HepG2 (cell line): ENCODE measurements at regions not wholly inside any gene's neighbourhood (a gene's known extent, or its start where the extent isn't known, plus 50 kb on each side); places are given as distances from the start of the nearest gene placed in this dataset.

Experiments used
- ATAC-seq: fragments of 200-7000 bp; cut with Tn5 transposase; 3 replicates; pipeline ENCODE4 v1.9.1; 2020; ENCODE audit warnings: mild to moderate bottlenecking, moderate library complexity
- BruUV-seq: library from RNA; stranded (reverse); fragments of 400-500 nt; replicated peaks from 2 replicates; lab custom pipeline; 2021; lab: Mats Ljungman, UMichigan
- CTCF ChIA-PET: fragments of 300-600 bp; formaldehyde crosslinking; extraction: SDS; loops from one replicate; lab custom pipeline; 2021; ENCODE audit warnings: low total read pairs, inconsistent platforms, low intra/inter-chr PET ratio; lab: Yijun Ruan, JAX
- POLR2A ChIA-PET: fragments of 350-600 bp; sonication (Branson Sonifier 250); formaldehyde crosslinking; loops from one replicate; lab custom pipeline; 2020; ENCODE audit warnings: antibody characterized with exemption, inconsistent platforms; lab: Yijun Ruan, JAX
- DNase-seq: peaks from one replicate; pipeline ENCODE4 v3.0.0-alpha.2; 2015; ENCODE audit warnings: low spot score
- FAIRE-seq: peaks from 3 replicates; lab custom pipeline; 2011; peaks lifted over from hg19 to GRCh38; lab: Jason Lieb, UNC
- H2AFZ ChIP-seq: one replicate; pipeline ENCODE4 v1.6.1; 2011; ENCODE audit warnings: low read length, inconsistent platforms
- H3K27ac ChIP-seq: fragments of 300-600 bp; 3 replicates; pipeline ENCODE4 v1.8.0; 2011; ENCODE audit warnings: mixed run types, mild to moderate bottlenecking, mixed read lengths, low read length, inconsistent platforms; ENCODE audit not compliant: insufficient read depth; ENCODE audit errors: extremely low read length
- H3K27me3 ChIP-seq, 2 experiments: fragments of 200-600 bp in 1 of 2; 2 replicates in 1 of 2; 3 replicates in 1 of 2; pipeline versions ENCODE4 v1.6.0 to v1.8.0; 2011; ENCODE audit warnings: low read length in 2 of 2, mild to moderate bottlenecking in 2 of 2, moderate library complexity in 2 of 2, inconsistent platforms in 1 of 2; ENCODE audit not compliant: insufficient read depth in 2 of 2, control insufficient read depth in 1 of 2
- H3K36me3 ChIP-seq, 2 experiments: fragments of 200-600 bp in 1 of 2; replicated peaks in 1 of 2; 2 replicates in 1 of 2; 3 replicates in 1 of 2; pipeline versions ENCODE4 v1.5.1 to v1.8.0; 2011; ENCODE audit warnings: low read length in 2 of 2, inconsistent platforms in 1 of 2; ENCODE audit not compliant: insufficient read depth in 2 of 2, control insufficient read depth in 1 of 2
- H3K4me1 ChIP-seq: 2 replicates; pipeline ENCODE4 v1.5.1; 2012; ENCODE audit warnings: low read length, inconsistent platforms; ENCODE audit not compliant: insufficient read depth
- H3K4me2 ChIP-seq: 2 replicates; pipeline ENCODE4 v1.6.0; 2011; ENCODE audit warnings: low read depth, low read length, inconsistent platforms
- H3K4me3 ChIP-seq, 3 experiments: fragments of 200-600 bp in 1 of 3; sonication (generic), shearing (Covaris generic) in 1 of 3; replicated peaks in 1 of 3; 2 replicates each; pipeline ENCODE4 v1.5.1; 2011 to 2016; ENCODE audit warnings: low read length in 3 of 3, inconsistent platforms in 2 of 3, low read depth in 2 of 3, mild to moderate bottlenecking in 2 of 3, control low read depth in 1 of 3, mixed read lengths in 1 of 3; ENCODE audit not compliant: insufficient read depth in 1 of 3
- H3K79me2 ChIP-seq: one replicate; pipeline ENCODE4 v1.6.1; 2011; ENCODE audit warnings: low read length, inconsistent platforms; ENCODE audit not compliant: insufficient read depth
- H3K9ac ChIP-seq: 2 replicates; pipeline ENCODE4 v1.6.0; 2011; ENCODE audit warnings: mild to moderate bottlenecking, low read depth, low read length, inconsistent platforms; ENCODE audit not compliant: insufficient read depth
- H3K9me3 ChIP-seq: 2 replicates; pipeline ENCODE4 v1.5.1; 2012; ENCODE audit warnings: mild to moderate bottlenecking, low read length
- H4K20me1 ChIP-seq: 2 replicates; pipeline ENCODE4 v1.6.0; 2011; ENCODE audit warnings: inconsistent platforms, mild to moderate bottlenecking, low read length, moderate library complexity; ENCODE audit not compliant: insufficient read depth
- GTF2F1 ChIP-seq: fragments of 150-350 bp; IDR thresholded peaks from 2 replicates; pipeline ENCODE4 v1.6.1; 2014; ENCODE audit warnings: low read length
- NBN ChIP-seq: fragments of 450-650 bp; conservative IDR thresholded peaks from 2 replicates; pipeline ENCODE4 v1.6.1; 2017
- PLRG1 ChIP-seq: fragments of 450-650 bp; conservative IDR thresholded peaks from 2 replicates; pipeline ENCODE4 v1.6.1; 2016
- POGK ChIP-seq: sonication (generic); formaldehyde crosslinking; conservative IDR thresholded peaks from 2 replicates; pipeline ENCODE4 v1.8.0; 2022; ENCODE audit warnings: mild to moderate bottlenecking, moderate library complexity, missing genetic modification reagents
- PRMT3 ChIP-seq: sonication (generic); formaldehyde crosslinking; IDR thresholded peaks from 2 replicates; pipeline ENCODE4 v1.8.1; 2022; ENCODE audit warnings: low read depth, mild to moderate bottlenecking, moderate library complexity, missing genetic modification reagents, borderline replicate concordance
- RAD21 ChIP-seq: fragments of 450-650 bp; formaldehyde crosslinking; IDR thresholded peaks from 2 replicates; pipeline ENCODE4 v1.5.0; 2020; ENCODE audit warnings: mild to moderate bottlenecking
- TBL1XR1 ChIP-seq: fragments of 150-350 bp; IDR thresholded peaks from 2 replicates; pipeline ENCODE4 v1.6.1; 2014; ENCODE audit warnings: borderline replicate concordance, low read length; ENCODE audit not compliant: partially characterized antibody
- ZNF251 ChIP-seq: sonication (generic); formaldehyde crosslinking; IDR thresholded peaks from 2 replicates; pipeline ENCODE4 v1.9.0; 2021; ENCODE audit warnings: mild to moderate bottlenecking, missing genetic modification reagents
- ZNF367 ChIP-seq: sonication (generic); formaldehyde crosslinking; IDR thresholded peaks from 2 replicates; pipeline ENCODE4 v1.4.0; 2020; ENCODE audit warnings: missing genetic modification reagents, borderline replicate concordance
- ZXDC ChIP-seq: sonication (generic); formaldehyde crosslinking; IDR thresholded peaks from 2 replicates; pipeline ENCODE4 v1.5.0; 2020; ENCODE audit warnings: mild to moderate bottlenecking, missing genetic modification reagents
- WGBS: methylation state at CpG from one replicate; pipeline ENCODE4 v1.1.6; 2017; ENCODE audit warnings: low lambda C conversion rate; 5-methylcytosine and 5-hydroxymethylcytosine counted together
- in situ Hi-C: cut with HindIII; loops from 2 replicates; pipeline ENCODE4 v1.10.0; 2017; ENCODE audit warnings: low pct_unique_long_range_greater_than_20kb; ENCODE audit not compliant: extremely low pct_ligation_motif_present
- intact Hi-C: fragments of 100-400 bp; cut with micrococcal nuclease; formaldehyde crosslinking; loops from one replicate; pipeline ENCODE4 v1.10.0; 2022; ENCODE audit not compliant: unreplicated experiment
- TF ChIP-seq, protein P1 (sequence below): sonication (generic); formaldehyde crosslinking; IDR thresholded peaks from 2 replicates; pipeline ENCODE4 v1.5.0; 2020; ENCODE audit warnings: mild to moderate bottlenecking, missing genetic modification reagents, borderline replicate concordance

- Histone ChIP-seq H3K4me2 (no peak overlapping the region), H3K36me3 (no peaks in the 10 kb centered on the region), H3K79me2 (no peaks in the 10 kb centered on the region), H3K9ac (no peak overlapping the region), H3K9me3 (no peaks in the 10 kb centered on the region), H2AFZ (no peak overlapping the region), H3K4me3 (no peak overlapping the region), H3K27ac (no peak overlapping the region), H4K20me1 (no peaks in the 10 kb centered on the region), H3K27me3 (peaks cover 1 to 12% of the 10 kb centered on the region in 2 experiments; a peak in 3 of 5 replicates), H3K4me1 (no peaks in the 10 kb centered on the region)
- FAIRE-seq (no peak), DNase-seq (no peak), ATAC-seq (no peak)
- in situ Hi-C loops (no loop called here), intact Hi-C loops (no loop called here)
- POLR2A ChIA-PET = no interaction called here
- no TSS peak for BruUV-seq
- CTCF ChIA-PET = no interaction called here
- TF ChIP-seq TBL1XR1 (no peak), ZXDC (CRISPR knock-in tag) (no peak), PLRG1 (no peak), POGK (no peak), PRMT3 (CRISPR knock-in tag) (no peak), NBN (no peak), RAD21 (no peak), ZNF367 (CRISPR knock-in tag) (no peak), ZNF251 (no peak), GTF2F1 (no peak)
- TF ChIP-seq, protein P1, sequence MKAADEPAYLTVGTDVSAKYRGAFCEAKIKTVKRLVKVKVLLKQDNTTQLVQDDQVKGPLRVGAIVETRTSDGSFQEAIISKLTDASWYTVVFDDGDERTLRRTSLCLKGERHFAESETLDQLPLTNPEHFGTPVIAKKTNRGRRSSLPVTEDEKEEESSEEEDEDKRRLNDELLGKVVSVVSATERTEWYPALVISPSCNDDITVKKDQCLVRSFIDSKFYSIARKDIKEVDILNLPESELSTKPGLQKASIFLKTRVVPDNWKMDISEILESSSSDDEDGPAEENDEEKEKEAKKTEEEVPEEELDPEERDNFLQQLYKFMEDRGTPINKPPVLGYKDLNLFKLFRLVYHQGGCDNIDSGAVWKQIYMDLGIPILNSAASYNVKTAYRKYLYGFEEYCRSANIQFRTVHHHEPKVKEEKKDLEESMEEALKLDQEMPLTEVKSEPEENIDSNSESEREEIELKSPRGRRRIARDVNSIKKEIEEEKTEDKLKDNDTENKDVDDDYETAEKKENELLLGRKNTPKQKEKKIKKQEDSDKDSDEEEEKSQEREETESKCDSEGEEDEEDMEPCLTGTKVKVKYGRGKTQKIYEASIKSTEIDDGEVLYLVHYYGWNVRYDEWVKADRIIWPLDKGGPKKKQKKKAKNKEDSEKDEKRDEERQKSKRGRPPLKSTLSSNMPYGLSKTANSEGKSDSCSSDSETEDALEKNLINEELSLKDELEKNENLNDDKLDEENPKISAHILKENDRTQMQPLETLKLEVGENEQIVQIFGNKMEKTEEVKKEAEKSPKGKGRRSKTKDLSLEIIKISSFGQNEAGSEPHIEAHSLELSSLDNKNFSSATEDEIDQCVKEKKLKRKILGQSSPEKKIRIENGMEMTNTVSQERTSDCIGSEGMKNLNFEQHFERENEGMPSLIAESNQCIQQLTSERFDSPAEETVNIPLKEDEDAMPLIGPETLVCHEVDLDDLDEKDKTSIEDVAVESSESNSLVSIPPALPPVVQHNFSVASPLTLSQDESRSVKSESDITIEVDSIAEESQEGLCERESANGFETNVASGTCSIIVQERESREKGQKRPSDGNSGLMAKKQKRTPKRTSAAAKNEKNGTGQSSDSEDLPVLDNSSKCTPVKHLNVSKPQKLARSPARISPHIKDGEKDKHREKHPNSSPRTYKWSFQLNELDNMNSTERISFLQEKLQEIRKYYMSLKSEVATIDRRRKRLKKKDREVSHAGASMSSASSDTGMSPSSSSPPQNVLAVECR (CRISPR knock-in tag) = no peak
- 9% methylated on average over 3 of the region's 3 CpGs for WGBS
Observed at GRCh38 chr10:125216309-125216708, 55.9 kb upstream of the CTBP2 start.
